Sciatic nerve (tissue), 2 donors: ENCODE measurements at regions not wholly inside any gene's neighbourhood (a gene's known extent, or its start where the extent isn't known, plus 50 kb on each side); places are given as distances from the start of the nearest gene placed in this dataset.
"Not testable (repeated sequence)": the region's sequence is repeated elsewhere in the genome, so short reads cannot be mapped to it uniquely, and the experiment has no call there.

Experiments
- ATAC-seq: fragments of 200-7000 bp; cut with Tn5 transposase; one replicate; pipeline ENCODE4 v1.9.1; 2020; ENCODE audit warnings: mild to moderate bottlenecking, moderate library complexity
- DNase-seq: peaks from one replicate; pipeline ENCODE4 v3.0.0-alpha.2; 2020; ENCODE audit warnings: low spot score
- intact Hi-C: fragments of 100-400 bp; cut with DNase I; formaldehyde crosslinking; loops from one replicate; pipeline ENCODE4 v1.14.2; 2022
- donor health status: DM: no; HTN: no; CAD: no.
- donor health status: DM: no; HTN: no; CAD: no.

GRCh38 chr13:21901336-21901735 lies 230.5 kb downstream of the FGF9 start:
- ATAC-seq (peak; percentile 38), DNase-seq (no peak)
- intact Hi-C loops, result no loop called here

- intact Hi-C loops, result no loop called here
- DNase-seq, result no peak
- peak; percentile 71 for ATAC-seq
Measured at GRCh38 chr13:21901811-21902708, 231.2 kb downstream of the FGF9 start.

- DNase-seq (no peak), ATAC-seq (no peak)
- intact Hi-C loops, result no loop called here
Measured at GRCh38 chr13:21902709-21903098, 231.8 kb downstream of the FGF9 start.

- intact Hi-C loops, result no loop called here
- ATAC-seq (no peak), DNase-seq (no peak)
Measured at GRCh38 chr13:21905486-21905885, 234.6 kb downstream of the FGF9 start.

- no peak for DNase-seq
- no peak for ATAC-seq
- intact Hi-C loops, result no loop called here
Measured at GRCh38 chr13:21909331-21909730, 238.5 kb downstream of the FGF9 start.

- DNase-seq (no peak), ATAC-seq (no peak)
- intact Hi-C loops, result no loop called here
Measured at GRCh38 chr13:21910546-21910945, 239.7 kb downstream of the FGF9 start.

- no peak for ATAC-seq
- intact Hi-C loops, result no loop called here
Measured at GRCh38 chr13:21911646-21912298, 240.9 kb downstream of the FGF9 start.

GRCh38 chr13:21913010-21913409 lies 242.1 kb downstream of the FGF9 start:
- no peak for ATAC-seq
- intact Hi-C loops, result no loop called here
- DNase-seq, result no peak

More at GRCh38 chr13:21911646-21912298, 240.9 kb downstream of the FGF9 start:
- no peak for DNase-seq

GRCh38 chr13:21917086-21918015 lies 246.5 kb downstream of the FGF9 start:
- DNase-seq (no peak), ATAC-seq (no peak)
- intact Hi-C loops, result no loop called here

GRCh38 chr13:21920802-21921201 lies 249.9 kb downstream of the FGF9 start:
- intact Hi-C loops, DNase-seq, ATAC-seq: not testable (repeated sequence)

GRCh38 chr13:21924958-21925357 lies 254.1 kb downstream of the FGF9 start:
- no peak for ATAC-seq
- peak; percentile 5 for DNase-seq
- intact Hi-C loops, result no loop called here

GRCh38 chr13:21925720-21926119 lies 254.8 kb downstream of the FGF9 start:
- intact Hi-C loops, result no loop called here
- ATAC-seq (no peak), DNase-seq (peak; percentile 4)

- no peak for ATAC-seq
- DNase-seq, result no peak
- intact Hi-C loops, result no loop called here
Measured at GRCh38 chr13:21929400-21929799, 258.5 kb downstream of the FGF9 start.

- intact Hi-C loops, result no loop called here
- ATAC-seq (no peak), DNase-seq (peak; percentile 8)
Measured at GRCh38 chr13:21930536-21930935, 259.7 kb downstream of the FGF9 start.

GRCh38 chr13:21932578-21932977 lies 261.7 kb downstream of the FGF9 start:
- no peak for DNase-seq
- ATAC-seq, result no peak
- intact Hi-C loops, result no loop called here

- DNase-seq (peak; percentile 14), ATAC-seq (no peak)
- intact Hi-C loops, result no loop called here
Measured at GRCh38 chr13:21932996-21933395, 262.1 kb downstream of the FGF9 start.

GRCh38 chr13:21934284-21934683 lies 263.4 kb downstream of the FGF9 start:
- DNase-seq, result no peak
- ATAC-seq, result no peak
- intact Hi-C loops, result no loop called here

GRCh38 chr13:21936674-21937073 lies 265.8 kb downstream of the FGF9 start:
- intact Hi-C loops, result no loop called here
- DNase-seq (no peak), ATAC-seq (no peak)

- intact Hi-C loops, result no loop called here
- ATAC-seq (no peak), DNase-seq (no peak)
Measured at GRCh38 chr13:21938168-21938567, 267.3 kb downstream of the FGF9 start.
